HG03095 (cell line): ENCODE measurements at regions not wholly inside any gene's neighbourhood (a gene's known extent, or its start where the extent isn't known, plus 50 kb on each side); places are given as distances from the start of the nearest gene placed in this dataset.
"Not testable (repeated sequence)": the region's sequence is repeated elsewhere in the genome, so short reads cannot be mapped to it uniquely, and the experiment has no call there.

ENCODE experiments used
- ATAC-seq: cut with Tn5 transposase; IDR thresholded peaks from one replicate; pipeline ENCODE4 v1.9.1; 2021; ENCODE audit warnings: moderate library complexity; ENCODE audit not compliant: unreplicated experiment

DNA sequence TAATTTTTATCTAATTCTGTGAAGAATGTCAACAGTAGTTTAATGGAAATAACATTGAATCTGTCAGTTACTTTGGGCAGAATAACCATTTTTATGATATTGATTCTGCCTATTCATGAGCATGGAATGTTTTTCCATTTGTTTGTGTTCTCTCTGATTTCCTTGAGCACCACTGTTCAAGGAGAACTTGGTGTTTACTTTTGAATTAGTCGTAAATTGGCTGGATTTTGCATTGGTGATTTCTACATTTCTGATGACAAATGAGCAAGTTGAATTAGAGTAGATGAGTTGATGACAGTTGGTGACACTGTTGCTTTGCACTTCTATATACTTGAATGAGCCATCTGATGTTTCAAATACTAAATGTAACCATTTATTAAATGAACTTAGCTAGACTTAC, 1007.3 kb upstream of the ADAMTS5 start:
- not testable (repeated sequence) for ATAC-seq

- ATAC-seq: not testable (repeated sequence)
Observed at GRCh38 chr21:27968240-27968639, 1001.4 kb upstream of the ADAMTS5 start.

DNA sequence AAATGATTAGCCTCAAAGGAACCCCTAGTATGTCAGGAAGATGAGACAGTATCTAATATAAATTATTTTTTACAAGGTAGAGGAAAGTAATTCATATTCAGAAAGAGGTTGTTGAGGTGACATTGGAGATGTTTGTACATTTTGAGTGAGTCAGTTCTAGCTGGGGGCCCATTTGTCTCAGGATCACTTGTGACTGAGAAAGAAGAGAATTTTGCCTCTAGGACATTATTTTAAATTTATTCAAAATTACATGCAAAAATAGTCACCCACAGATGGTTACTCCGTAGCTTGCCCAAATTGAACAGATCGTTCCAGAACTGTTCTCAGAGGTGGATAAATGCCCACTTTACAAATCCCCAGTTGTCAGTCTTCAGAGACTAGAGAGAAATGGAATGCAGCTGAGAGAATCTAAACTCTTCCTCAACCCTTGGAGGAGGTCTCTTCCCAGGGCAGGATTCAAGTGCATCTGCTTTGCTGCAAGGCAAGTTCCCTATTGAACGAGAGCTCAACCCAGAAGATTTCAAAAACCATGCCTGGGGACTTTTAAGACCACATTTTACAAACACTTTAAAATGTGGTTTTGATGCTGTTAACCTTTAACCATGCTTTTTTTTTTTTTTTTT, 987.8 kb upstream of the ADAMTS5 start:
- no peak for ATAC-seq

- no peak for ATAC-seq
Observed at GRCh38 chr21:27953340-27954045, 986.6 kb upstream of the ADAMTS5 start.

DNA sequence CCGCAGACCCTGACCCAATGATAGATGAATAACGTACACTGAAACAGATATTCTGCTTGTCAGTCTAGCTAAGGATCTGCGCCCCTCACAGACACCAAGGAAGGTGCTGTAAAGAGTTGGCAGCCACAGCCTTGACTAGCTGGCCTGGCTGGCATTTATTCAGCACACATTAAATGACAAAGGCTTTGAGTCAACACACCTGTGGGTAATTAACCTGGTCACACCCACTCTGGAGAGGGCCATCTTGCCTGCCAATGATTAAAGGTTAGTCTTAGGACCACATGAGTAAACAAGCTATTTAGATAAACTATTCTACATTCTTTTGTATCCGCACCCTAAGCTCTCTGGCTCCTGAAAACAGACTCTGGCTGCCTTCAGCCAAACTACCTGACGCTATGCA, 982.2 kb upstream of the ADAMTS5 start:
- ATAC-seq: not testable (repeated sequence)

GRCh38 chr21:27930108-27930767, 963.4 kb upstream of the ADAMTS5 start:
- not testable (repeated sequence) for ATAC-seq

DNA sequence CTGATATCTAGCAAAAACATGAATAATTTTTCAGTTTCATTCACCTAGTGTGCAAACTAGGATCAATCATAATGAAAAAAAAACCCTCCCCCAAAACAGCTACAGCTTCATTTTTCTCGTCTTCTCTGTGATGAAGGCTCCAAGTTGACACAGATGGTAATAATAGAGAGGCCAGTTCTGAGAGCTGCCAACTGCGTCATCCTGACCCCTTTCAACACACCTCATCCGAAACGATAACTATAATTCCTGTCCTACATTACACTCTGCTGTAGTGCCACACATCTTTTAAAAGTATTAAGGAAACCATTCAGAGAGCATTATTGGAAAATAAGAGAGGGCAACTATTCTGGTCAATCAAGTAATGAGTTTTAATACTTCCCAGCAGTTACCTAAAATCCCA, 962.3 kb upstream of the ADAMTS5 start:
- ATAC-seq: not testable (repeated sequence)

GRCh38 chr21:27928534-27929115, 961.7 kb upstream of the ADAMTS5 start:
- not testable (repeated sequence) for ATAC-seq

GRCh38 chr21:27921421-27921820, 954.5 kb upstream of the ADAMTS5 start:
- ATAC-seq: not testable (repeated sequence)

DNA sequence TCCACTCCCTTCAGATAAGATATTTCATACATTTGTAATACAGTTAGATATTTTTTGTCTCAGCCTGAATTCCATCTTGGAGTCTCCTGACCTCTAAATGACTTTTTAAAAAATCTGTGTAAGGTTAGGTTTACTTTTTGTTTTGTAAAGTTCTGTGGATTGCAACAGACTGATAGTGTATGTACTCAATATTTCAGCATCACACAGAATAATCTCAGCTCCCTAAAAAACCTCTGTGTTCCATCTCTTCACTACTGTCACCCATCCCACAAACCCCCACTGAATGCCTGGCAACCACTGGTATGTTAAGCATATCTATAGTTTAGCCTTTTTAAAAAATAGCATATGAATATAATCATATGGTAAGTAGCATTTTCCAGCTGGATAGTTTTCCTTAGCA, 951.1 kb upstream of the ADAMTS5 start:
- not testable (repeated sequence) for ATAC-seq

GRCh38 chr21:27916326-27916725, 949.4 kb upstream of the ADAMTS5 start:
- ATAC-seq: not testable (repeated sequence)

DNA sequence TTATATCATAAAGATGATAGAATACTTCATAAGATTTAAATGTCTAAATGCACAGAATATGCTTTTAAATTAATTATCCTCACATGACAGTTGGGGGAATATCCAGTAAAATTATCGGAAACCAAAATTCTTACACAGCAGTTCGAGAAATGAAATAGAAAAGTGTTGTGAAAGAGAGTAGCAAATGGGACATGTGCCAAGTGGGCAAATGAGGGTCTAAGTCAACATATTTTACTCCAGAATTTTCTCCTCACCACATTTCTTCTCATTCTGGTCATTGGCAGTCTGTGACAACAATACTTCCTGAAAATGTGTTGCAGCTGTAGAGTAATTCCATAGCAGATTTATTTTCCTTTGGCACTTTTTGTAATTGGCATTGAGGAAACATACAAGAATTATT, 945.2 kb upstream of the ADAMTS5 start:
- not testable (repeated sequence) for ATAC-seq

- not testable (repeated sequence) for ATAC-seq
Observed at GRCh38 chr21:27909487-27909886, 942.6 kb upstream of the ADAMTS5 start.

GRCh38 chr21:27908816-27909215, 941.9 kb upstream of the ADAMTS5 start:
- ATAC-seq: not testable (repeated sequence)

DNA sequence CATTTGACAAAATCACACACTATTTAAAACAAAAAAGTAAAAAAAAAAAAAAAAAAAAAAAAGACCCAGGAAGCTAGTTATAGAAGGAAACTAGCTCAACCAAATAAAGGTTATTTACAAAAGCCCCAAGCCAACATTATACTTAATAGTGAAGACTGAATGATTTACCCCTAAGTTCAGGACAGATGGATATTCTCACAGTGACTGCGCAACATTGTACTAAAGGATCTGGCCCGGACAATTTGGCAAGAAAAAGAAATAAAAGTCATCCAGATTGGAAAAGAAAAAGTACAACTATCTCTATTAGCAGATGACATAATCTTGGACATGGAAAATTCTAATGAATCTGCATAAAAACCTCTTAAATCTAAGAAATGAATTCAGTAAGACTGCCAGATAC, 936.0 kb upstream of the ADAMTS5 start:
- not testable (repeated sequence) for ATAC-seq

DNA sequence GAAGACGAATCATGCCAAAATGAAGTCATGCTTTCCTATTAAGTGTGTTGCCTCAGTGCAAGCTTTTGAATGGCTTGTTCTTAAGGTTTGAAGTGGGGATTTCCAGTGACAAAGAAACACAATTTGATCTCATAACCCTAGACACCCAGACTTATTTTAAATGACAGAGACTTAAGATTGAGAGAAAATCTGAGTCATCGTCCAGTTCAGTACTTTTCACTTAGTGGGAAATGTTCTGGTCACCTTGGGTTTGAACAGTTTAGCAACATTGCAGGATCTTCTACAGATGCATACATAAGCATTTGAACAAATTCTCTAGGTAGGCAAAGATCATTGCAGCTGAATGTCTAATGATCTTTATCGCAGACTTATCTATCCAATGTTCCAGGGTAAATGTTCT, 926.7 kb upstream of the ADAMTS5 start:
- ATAC-seq: not testable (repeated sequence)

DNA sequence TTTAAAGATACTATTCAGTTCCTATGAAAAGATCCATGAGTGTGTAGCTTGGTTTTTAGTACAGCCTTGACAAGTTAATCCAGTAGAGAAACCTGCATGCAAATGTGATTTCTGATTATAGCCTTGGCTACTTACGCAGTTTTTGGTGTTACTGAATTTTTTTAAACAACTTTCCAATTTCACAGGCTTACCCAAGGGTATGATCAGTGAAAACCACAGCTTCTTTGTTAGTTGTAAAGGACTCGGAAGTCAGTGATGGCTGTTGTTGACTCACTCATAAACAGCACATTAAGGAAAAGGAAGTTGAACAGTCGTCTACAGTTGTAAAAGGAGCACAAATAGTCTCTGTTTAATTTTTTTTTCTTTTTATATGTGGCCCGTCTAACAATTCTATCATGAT, 924.6 kb upstream of the ADAMTS5 start:
- ATAC-seq: not testable (repeated sequence)

DNA sequence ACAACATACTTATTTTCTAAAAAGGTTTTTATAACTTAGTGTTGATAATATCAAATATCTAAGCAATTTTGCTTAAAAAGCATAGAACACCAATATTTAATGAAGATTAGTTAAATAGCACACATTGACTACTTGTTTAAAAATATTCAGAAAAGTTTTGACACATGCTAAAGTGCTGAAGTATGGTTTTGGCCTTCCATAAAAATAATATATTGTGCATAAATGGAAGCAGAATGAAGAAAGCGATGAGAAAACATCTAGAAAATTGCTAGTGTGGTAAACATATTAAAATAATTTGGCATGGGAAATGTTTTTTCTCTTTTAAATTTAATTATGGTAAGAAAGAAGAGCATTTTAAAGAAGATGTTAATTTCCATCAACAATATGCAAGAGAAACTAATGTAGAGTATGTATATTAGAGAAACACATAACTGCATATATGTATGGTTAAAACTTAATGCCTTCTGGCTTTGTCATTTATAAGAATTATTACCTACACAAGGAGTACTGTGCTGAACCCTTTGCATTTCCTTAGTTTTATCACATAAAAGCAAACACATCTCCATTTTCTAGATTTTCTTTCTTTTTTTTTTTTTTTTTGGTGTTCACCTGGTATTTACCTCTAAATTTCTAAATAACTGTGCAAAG, 921.0 kb upstream of the ADAMTS5 start:
- ATAC-seq: not testable (repeated sequence)

GRCh38 chr21:27885296-27885711, 918.4 kb upstream of the ADAMTS5 start:
- no peak for ATAC-seq

- not testable (repeated sequence) for ATAC-seq
Observed at GRCh38 chr21:27881331-27881730, 914.4 kb upstream of the ADAMTS5 start.

DNA sequence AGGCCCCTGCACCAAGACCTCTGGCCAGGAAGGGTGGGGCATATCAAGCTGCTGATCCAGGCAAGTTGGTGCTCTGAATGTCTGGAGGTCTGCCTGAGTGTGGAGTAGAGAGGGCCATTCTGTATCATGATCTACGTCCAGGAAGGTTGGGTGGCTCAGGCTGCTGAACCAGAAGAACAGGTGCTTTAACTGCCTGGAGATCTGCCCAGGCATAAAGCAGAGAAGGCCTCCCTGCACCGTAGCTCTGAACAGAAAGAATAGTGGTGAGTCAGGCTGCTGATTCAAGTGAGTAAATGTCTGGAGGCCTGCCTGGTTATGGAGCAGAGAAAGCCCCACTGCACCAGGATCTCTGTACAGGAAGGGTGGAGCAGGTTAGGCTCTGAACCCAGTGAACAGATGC, 905.5 kb upstream of the ADAMTS5 start:
- not testable (repeated sequence) for ATAC-seq
